GM21515 (cell line): ENCODE measurements at regions not wholly inside any gene's neighbourhood (a gene's known extent, or its start where the extent isn't known, plus 50 kb on each side); places are given as distances from the start of the nearest gene placed in this dataset.
A peak's percentile ranks its signal among the peaks of the same experiment; 100 is the strongest.
"Not testable (repeated sequence)": the region's sequence is repeated elsewhere in the genome, so short reads cannot be mapped to it uniquely, and the experiment has no call there.

Experiments
- ATAC-seq: cut with Tn5 transposase; IDR thresholded peaks from one replicate; pipeline ENCODE4 v1.9.1; 2021; ENCODE audit not compliant: unreplicated experiment

GRCh38 chrY:26638063-26638462 lies 1016.1 kb downstream of the CDY1 start:
- no peak for ATAC-seq

DNA sequence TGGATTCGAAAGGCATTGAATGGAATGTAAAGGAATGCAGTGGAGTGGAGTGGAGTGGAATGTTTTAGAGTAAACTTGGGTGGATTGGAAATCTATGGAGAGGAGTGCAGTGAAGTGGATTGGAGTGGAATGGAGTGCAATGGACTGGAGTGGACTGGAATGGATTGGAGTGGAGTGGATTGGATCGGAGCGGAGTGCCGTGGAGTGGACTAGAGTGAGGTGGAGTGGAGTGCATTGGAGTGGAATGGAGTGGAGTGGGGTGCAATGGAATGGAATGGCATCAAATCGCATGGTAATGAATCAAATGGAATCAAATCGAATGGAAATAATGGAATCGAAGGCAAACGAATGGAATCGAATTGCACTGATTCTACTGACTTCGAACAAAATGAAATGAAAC lies 1023.9 kb downstream of the CDY1 start:
- ATAC-seq: not testable (repeated sequence)

DNA sequence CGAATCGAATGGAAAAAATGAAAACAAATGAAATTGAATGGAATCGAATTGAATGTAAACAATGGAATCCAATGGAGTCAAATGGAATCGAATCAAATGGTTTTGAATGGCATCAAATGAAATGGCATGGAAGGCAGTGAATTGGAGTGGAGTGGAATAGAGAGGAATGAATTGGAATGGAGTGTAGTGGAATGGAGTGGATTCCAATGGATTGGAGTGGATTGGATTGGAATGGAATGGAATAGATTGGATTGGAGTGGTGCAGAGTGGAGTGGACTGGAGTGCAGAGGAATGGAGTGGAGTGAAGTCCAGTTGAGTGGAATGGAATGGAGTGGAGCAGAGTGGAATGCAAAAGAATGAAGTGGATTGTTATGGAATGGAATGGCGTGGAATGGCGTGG lies 1026.3 kb downstream of the CDY1 start:
- not testable (repeated sequence) for ATAC-seq

- ATAC-seq: not testable (repeated sequence)
Observed at GRCh38 chrY:26664245-26664644, 1042.3 kb downstream of the CDY1 start.

DNA sequence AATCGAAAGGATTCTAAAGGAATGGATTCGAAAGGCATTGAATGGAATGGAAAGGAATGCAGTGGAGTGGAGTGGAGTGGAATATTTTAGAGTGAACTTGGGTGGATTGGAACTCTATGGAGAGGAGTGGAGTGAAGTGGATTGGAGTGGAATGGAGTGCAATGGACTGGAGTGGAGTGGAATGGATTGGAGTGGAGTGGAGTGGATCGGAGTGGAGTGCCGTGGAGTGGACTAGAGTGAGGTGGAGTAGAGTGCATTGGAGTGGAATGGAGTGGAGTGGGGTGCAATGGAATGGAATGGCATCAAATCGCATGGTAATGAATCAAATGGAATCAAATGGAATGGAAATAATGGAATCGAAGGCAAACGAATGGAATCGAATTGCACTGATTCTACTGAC lies 1044.8 kb downstream of the CDY1 start:
- not testable (repeated sequence) for ATAC-seq

DNA sequence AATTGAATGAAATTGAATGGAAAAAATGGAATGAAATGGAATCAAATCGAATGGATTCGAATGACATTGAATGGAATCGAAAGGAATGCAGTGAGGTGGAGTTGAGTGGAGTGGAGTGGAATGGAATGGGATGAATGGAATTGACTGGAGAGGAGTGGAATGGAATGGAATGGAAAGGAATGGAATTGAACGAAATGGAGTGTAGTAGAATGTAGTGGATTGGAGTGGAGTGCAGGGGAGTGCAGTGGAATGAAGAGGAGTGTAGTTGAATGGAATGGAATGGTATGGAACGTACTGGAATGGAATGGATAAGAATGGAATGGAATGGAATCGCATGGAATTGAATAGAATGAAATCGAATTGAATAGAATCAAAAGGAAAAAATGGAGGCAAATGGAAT lies 1047.3 kb downstream of the CDY1 start:
- ATAC-seq: not testable (repeated sequence)

- peak; percentile 29 for ATAC-seq
Observed at GRCh38 chrY:26670360-26670871, 1048.5 kb downstream of the CDY1 start.

- peak; percentile 70 for ATAC-seq
Observed at GRCh38 chrY:26670881-26671879, 1049.3 kb downstream of the CDY1 start.
